ENCODE measurements at regions not wholly inside any gene's neighbourhood (a gene's known extent, or its start where the extent isn't known, plus 50 kb on each side); places are given as distances from the start of the nearest gene placed in this dataset.

GRCh38 chr6:21393441-21394165, 199.9 kb upstream of the SOX4 start:
- no peaks in the 10 kb centered on the region for H3K4me1 ChIP-seq
- TF ChIP-seq, protein P1, sequence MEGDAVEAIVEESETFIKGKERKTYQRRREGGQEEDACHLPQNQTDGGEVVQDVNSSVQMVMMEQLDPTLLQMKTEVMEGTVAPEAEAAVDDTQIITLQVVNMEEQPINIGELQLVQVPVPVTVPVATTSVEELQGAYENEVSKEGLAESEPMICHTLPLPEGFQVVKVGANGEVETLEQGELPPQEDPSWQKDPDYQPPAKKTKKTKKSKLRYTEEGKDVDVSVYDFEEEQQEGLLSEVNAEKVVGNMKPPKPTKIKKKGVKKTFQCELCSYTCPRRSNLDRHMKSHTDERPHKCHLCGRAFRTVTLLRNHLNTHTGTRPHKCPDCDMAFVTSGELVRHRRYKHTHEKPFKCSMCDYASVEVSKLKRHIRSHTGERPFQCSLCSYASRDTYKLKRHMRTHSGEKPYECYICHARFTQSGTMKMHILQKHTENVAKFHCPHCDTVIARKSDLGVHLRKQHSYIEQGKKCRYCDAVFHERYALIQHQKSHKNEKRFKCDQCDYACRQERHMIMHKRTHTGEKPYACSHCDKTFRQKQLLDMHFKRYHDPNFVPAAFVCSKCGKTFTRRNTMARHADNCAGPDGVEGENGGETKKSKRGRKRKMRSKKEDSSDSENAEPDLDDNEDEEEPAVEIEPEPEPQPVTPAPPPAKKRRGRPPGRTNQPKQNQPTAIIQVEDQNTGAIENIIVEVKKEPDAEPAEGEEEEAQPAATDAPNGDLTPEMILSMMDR (IDR thresholded peaks at IDR 0.05), result no peak
- TF ChIP-seq POLR2A (IDR thresholded peaks at IDR 0.05), result no peak
- no peaks in the 10 kb centered on the region for H3K9me3 ChIP-seq
- H3K36me3 ChIP-seq (ENCODE audit: low read depth, missing control alignments), result no peaks in the 10 kb centered on the region
- no peaks in the 10 kb centered on the region for H3K27me3 ChIP-seq
- WGBS, 2 donors, result 72 to 75% methylated on average over 10 of the region's 10 CpGs
- DNase-seq, result no peak
- intact Hi-C loops (cut with DNase I; ENCODE audit: low total_unique reads), result no loop called here
- no peak overlapping the region for H3K4me3 ChIP-seq
- H3K27ac ChIP-seq, result no peak overlapping the region

DNA sequence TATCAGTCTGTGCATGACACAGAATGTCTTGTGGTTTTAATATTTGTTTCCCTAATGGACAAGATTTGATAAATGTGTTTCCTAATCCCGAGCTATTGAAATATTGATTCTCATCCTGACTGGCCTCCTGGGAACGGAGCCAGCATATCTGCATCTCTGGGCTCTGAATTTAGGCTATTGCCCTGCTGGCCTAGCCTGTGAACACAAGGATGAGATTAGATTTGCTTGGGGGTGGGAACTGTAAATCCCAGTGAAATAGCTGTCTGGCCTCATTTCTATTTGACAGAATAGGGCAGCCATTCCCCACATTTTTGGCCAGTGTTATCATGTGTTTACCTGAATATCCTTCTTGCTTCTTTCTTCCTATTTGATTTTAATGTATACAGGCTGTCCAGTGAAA, 198.4 kb upstream of the SOX4 start:
- no peak for TF ChIP-seq POLR2A (IDR thresholded peaks at IDR 0.05)
- TF ChIP-seq, protein P1 (IDR thresholded peaks at IDR 0.05), result no peak
- no peak for DNase-seq
- Histone ChIP-seq H3K4me1 (no peaks in the 10 kb centered on the region), H3K27ac (no peak overlapping the region), H3K27me3 (no peaks in the 10 kb centered on the region), H3K4me3 (no peak overlapping the region), H3K9me3 (no peaks in the 10 kb centered on the region), H3K36me3 (ENCODE audit: low read depth, missing control alignments) (no peaks in the 10 kb centered on the region)
- 18 to 80% methylated on average over 2 of the region's 2 CpGs for WGBS, 2 donors
- intact Hi-C loops (cut with DNase I; ENCODE audit: low total_unique reads), result no loop called here

GRCh38 chr6:21396313-21396712, 197.2 kb upstream of the SOX4 start:
- Histone ChIP-seq H3K27ac (no peak overlapping the region), H3K27me3 (no peaks in the 10 kb centered on the region), H3K36me3 (ENCODE audit: low read depth, missing control alignments) (no peaks in the 10 kb centered on the region), H3K4me3 (no peak overlapping the region), H3K4me1 (no peaks in the 10 kb centered on the region), H3K9me3 (no peaks in the 10 kb centered on the region)
- no peak for DNase-seq
- intact Hi-C loops (cut with DNase I; ENCODE audit: low total_unique reads), result no loop called here
- TF ChIP-seq, protein P1 (IDR thresholded peaks at IDR 0.05), result no peak
- no peak for TF ChIP-seq POLR2A (IDR thresholded peaks at IDR 0.05)

DNA sequence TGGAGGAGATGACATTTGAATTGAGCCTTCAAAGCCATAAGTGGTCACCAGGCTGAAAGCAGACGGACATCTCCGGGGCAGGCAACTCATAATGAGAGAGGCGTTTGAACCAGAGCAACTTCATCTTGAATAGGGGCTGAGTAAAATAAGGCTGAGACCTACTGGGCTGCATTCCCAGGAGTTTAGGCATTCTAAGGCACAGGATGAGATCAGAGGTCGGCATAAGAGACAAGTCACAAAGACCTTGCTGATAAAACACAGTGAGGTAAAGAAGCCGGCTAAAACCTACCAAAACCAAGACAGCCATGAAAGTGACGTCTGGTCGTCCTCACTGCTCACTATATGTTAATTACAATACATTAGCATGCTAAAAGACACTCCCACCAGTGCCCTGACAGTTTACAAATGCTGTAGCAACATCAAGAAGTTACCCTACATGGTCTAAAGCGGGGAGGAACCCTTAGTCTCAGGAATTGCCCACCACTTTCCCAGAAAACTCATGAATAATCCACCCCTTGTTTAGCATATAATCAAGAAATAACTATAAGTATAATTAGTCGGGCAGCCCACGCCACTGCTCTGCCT, 194.7 kb upstream of the SOX4 start:
- no peaks in the 10 kb centered on the region for H3K4me1 ChIP-seq
- H3K4me3 ChIP-seq, result no peak overlapping the region
- DNase-seq, result no peak
- H3K9me3 ChIP-seq, result no peaks in the 10 kb centered on the region
- H3K27ac ChIP-seq, result no peak overlapping the region
- H3K36me3 ChIP-seq (ENCODE audit: low read depth, missing control alignments), result no peaks in the 10 kb centered on the region
- WGBS, 2 donors, result 88 to 92% methylated on average over 10 of the region's 10 CpGs
- H3K27me3 ChIP-seq, result no peaks in the 10 kb centered on the region
- no peak for TF ChIP-seq POLR2A (IDR thresholded peaks at IDR 0.05)
- TF ChIP-seq, protein P1 (IDR thresholded peaks at IDR 0.05), result no peak
- intact Hi-C loops (cut with DNase I; ENCODE audit: low total_unique reads), result no loop called here

DNA sequence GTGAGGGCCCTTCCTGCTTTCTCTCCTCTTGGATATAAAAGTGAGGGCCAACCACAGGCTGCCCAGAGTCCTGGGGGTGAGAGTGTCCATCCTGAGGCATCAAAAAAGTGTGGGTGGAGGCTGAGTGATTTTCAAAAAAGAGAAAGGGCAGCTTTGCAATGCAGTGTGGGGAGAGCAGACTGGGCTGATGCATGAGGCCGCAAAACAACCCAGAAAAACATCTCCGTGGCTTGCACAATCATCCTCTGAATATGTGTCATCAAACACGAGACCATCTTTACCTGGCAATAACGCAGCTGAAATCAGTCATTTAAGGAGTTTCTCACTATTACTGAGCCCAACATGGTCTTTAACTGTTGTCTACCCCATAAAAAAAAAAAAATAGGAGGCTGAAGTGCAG, 191.2 kb upstream of the SOX4 start:
- TF ChIP-seq POLR2A (IDR thresholded peaks at IDR 0.05), result no peak
- TF ChIP-seq, protein P1 (IDR thresholded peaks at IDR 0.05), result no peak
- Histone ChIP-seq H3K27ac (no peak overlapping the region), H3K27me3 (no peaks in the 10 kb centered on the region), H3K9me3 (no peaks in the 10 kb centered on the region), H3K36me3 (ENCODE audit: low read depth, missing control alignments) (no peaks in the 10 kb centered on the region), H3K4me3 (no peak overlapping the region), H3K4me1 (no peaks in the 10 kb centered on the region)
- WGBS, 2 donors, result 85% methylated on average over 4 of the region's 4 CpGs
- DNase-seq, result no peak
- intact Hi-C loops (cut with DNase I; ENCODE audit: low total_unique reads), result no loop called here
